Hepatocyte (in vitro differentiated cells): ENCODE measurements at regions not wholly inside any gene's neighbourhood (a gene's known extent, or its start where the extent isn't known, plus 50 kb on each side); places are given as distances from the start of the nearest gene placed in this dataset.

ENCODE experiments used
- DNase-seq: peaks from one replicate; pipeline ENCODE4 v3.0.0-alpha.2; 2016; ENCODE audit warnings: low spot score
- H2AFZ ChIP-seq: fragments of 200-600 bp; sonication (generic); 2 replicates; pipeline ENCODE4 v1.6.0; 2016; ENCODE audit warnings: antibody characterized with exemption, mild to moderate bottlenecking
- H3K27ac ChIP-seq: fragments of 200-600 bp; sonication (generic); 2 replicates; pipeline ENCODE4 v1.5.1; 2016; ENCODE audit warnings: mild to moderate bottlenecking
- H3K27me3 ChIP-seq: fragments of 200-600 bp; sonication (generic); 2 replicates; pipeline ENCODE4 v1.6.1; 2016
- H3K36me3 ChIP-seq: fragments of 200-600 bp; sonication (generic); replicated peaks from 2 replicates; pipeline ENCODE4 v1.5.1; 2016; ENCODE audit warnings: low read depth; ENCODE audit not compliant: insufficient read depth
- H3K4me1 ChIP-seq: fragments of 200-600 bp; sonication (generic); 2 replicates; pipeline ENCODE4 v1.5.1; 2016; ENCODE audit warnings: mild to moderate bottlenecking, moderate library complexity; ENCODE audit not compliant: insufficient read depth
- H3K4me2 ChIP-seq: fragments of 200-600 bp; sonication (generic); 2 replicates; pipeline ENCODE4 v1.6.0; 2016
- H3K4me3 ChIP-seq: fragments of 200-600 bp; sonication (generic); 2 replicates; pipeline ENCODE4 v1.5.1; 2016; ENCODE audit warnings: mild to moderate bottlenecking
- H3K79me2 ChIP-seq: fragments of 200-600 bp; sonication (generic); 2 replicates; pipeline ENCODE4 v1.6.0; 2017; ENCODE audit warnings: mild to moderate bottlenecking
- H3K9me2 ChIP-seq: fragments of 200-600 bp; sonication (generic); replicated peaks from 2 replicates; pipeline ENCODE4 v1.6.0; 2017; ENCODE audit warnings: mild to moderate bottlenecking; ENCODE audit not compliant: insufficient read depth
- H3K9me3 ChIP-seq: fragments of 200-600 bp; sonication (generic); 2 replicates; pipeline ENCODE4 v1.5.1; 2016; ENCODE audit warnings: low read depth, mild to moderate bottlenecking
- H4K20me1 ChIP-seq: fragments of 200-600 bp; sonication (generic); 2 replicates; pipeline ENCODE4 v1.6.0; 2016; ENCODE audit warnings: mild to moderate bottlenecking; ENCODE audit not compliant: insufficient read depth, poor library complexity, severe bottlenecking
- CTCF ChIP-seq: fragments of 200-600 bp; sonication (generic); IDR thresholded peaks from 2 replicates; pipeline ENCODE4 v1.5.1; 2016; ENCODE audit warnings: antibody characterized with exemption, mild to moderate bottlenecking; ENCODE audit not compliant: poor library complexity
- EZH2 ChIP-seq: fragments of 200-600 bp; sonication (generic); IDR thresholded peaks from 2 replicates; pipeline ENCODE4 v1.6.1; 2016; ENCODE audit warnings: antibody characterized with exemption, mild to moderate bottlenecking, borderline replicate concordance
- EZH2phosphoT487 ChIP-seq: fragments of 200-600 bp; sonication (generic); IDR thresholded peaks from one replicate; pipeline ENCODE4 v1.6.1; 2018; ENCODE audit warnings: antibody characterized with exemption, mild to moderate bottlenecking, low read depth, moderate library complexity; ENCODE audit not compliant: unreplicated experiment, severe bottlenecking
- WGBS: methylation state at CpG from one replicate; pipeline ENCODE4 v1.1.6; 2016; ENCODE audit warnings: low lambda C conversion rate; ENCODE audit errors: missing lambda C conversion rate; 5-methylcytosine and 5-hydroxymethylcytosine counted together

- 31% methylated on average over 5 of the region's 5 CpGs for WGBS
Measured at GRCh38 chr5:87755360-87755759, 342.6 kb upstream of the CCNH start.

GRCh38 chr5:87754009-87754757 is 341.5 kb upstream of the CCNH start:
- Histone ChIP-seq H3K27me3 (no peaks in the 10 kb centered on the region), H3K9me2 (no peaks in the 10 kb centered on the region), H3K36me3 (no peaks in the 10 kb centered on the region), H3K4me1 (no peaks in the 10 kb centered on the region), H3K4me2 (no peak overlapping the region), H3K27ac (no peak overlapping the region), H3K4me3 (no peak overlapping the region), H3K79me2 (no peaks in the 10 kb centered on the region), H4K20me1 (no peaks in the 10 kb centered on the region), H2AFZ (no peak overlapping the region), H3K9me3 (no peaks in the 10 kb centered on the region)
- 31% methylated on average over 6 of the region's 6 CpGs for WGBS
- TF ChIP-seq EZH2phosphoT487 = no peak
- TF ChIP-seq EZH2 = no peak
- TF ChIP-seq CTCF = no peak
- DNase-seq = no peak

More at GRCh38 chr5:87755360-87755759, 342.6 kb upstream of the CCNH start:
- Histone ChIP-seq H3K36me3 (no peaks in the 10 kb centered on the region), H3K27ac (no peak overlapping the region), H3K79me2 (no peaks in the 10 kb centered on the region), H3K9me2 (no peaks in the 10 kb centered on the region), H3K9me3 (no peaks in the 10 kb centered on the region), H3K4me1 (no peaks in the 10 kb centered on the region), H4K20me1 (no peaks in the 10 kb centered on the region), H2AFZ (no peak overlapping the region), H3K27me3 (no peaks in the 10 kb centered on the region), H3K4me2 (no peak overlapping the region), H3K4me3 (no peak overlapping the region)
- DNase-seq = no peak
- TF ChIP-seq CTCF = no peak
- TF ChIP-seq EZH2 = no peak
- no peak for TF ChIP-seq EZH2phosphoT487

- WGBS = 84% methylated on average over 4 of the region's 4 CpGs
- no peak for DNase-seq
- H3K4me3 ChIP-seq = no peak overlapping the region
- H3K4me1 ChIP-seq = no peaks in the 10 kb centered on the region
- H4K20me1 ChIP-seq = no peaks in the 10 kb centered on the region
- no peaks in the 10 kb centered on the region for H3K79me2 ChIP-seq
- no peak overlapping the region for H2AFZ ChIP-seq
- TF ChIP-seq EZH2 (no peak), EZH2phosphoT487 (no peak), CTCF (no peak)
- H3K36me3 ChIP-seq = no peaks in the 10 kb centered on the region
- H3K27me3 ChIP-seq = no peaks in the 10 kb centered on the region
- no peak overlapping the region for H3K27ac ChIP-seq
- H3K4me2 ChIP-seq = no peak overlapping the region
- no peaks in the 10 kb centered on the region for H3K9me2 ChIP-seq
- H3K9me3 ChIP-seq = no peaks in the 10 kb centered on the region
Measured at GRCh38 chr5:87752362-87752761, 339.6 kb upstream of the CCNH start.
